Gastrocnemius medialis (tissue), 4 donors: ENCODE measurements at regions not wholly inside any gene's neighbourhood (a gene's known extent, or its start where the extent isn't known, plus 50 kb on each side); places are given as distances from the start of the nearest gene placed in this dataset.

Experiments
- ATAC-seq, 2 donors: fragments of 150-250 bp; one replicate each; pipeline ENCODE4 v1.9.1; 2016
- DNase-seq, 2 donors: peaks; one replicate each; pipeline ENCODE4 v3.0.0-alpha.2; 2019
- H3K27ac ChIP-seq, 4 donors: fragments of 200-600 bp; sonication (generic); 1 replicate in 1 of 4; 2 replicates in 3 of 4; pipeline ENCODE4 v1.5.1; 2016 to 2018; ENCODE audit warnings: mild to moderate bottlenecking in 2 of 4, moderate library complexity in 1 of 4
- H3K27me3 ChIP-seq, 3 donors: fragments of 200-600 bp; sonication (generic) in 2 of 3; 1 replicate in 1 of 3; 2 replicates in 2 of 3; pipeline versions ENCODE4 v1.5.1 to v1.6.0; 2016 to 2019; ENCODE audit warnings: mild to moderate bottlenecking in 1 of 3, moderate library complexity in 1 of 3
- H3K36me3 ChIP-seq, 2 donors: fragments of 200-600 bp; sonication (generic) in 1 of 2; one replicate each; pipeline ENCODE4 v1.5.1; 2017 to 2018
- H3K4me1 ChIP-seq, 2 donors: fragments of 200-600 bp; sonication (generic) in 1 of 2; one replicate each; pipeline ENCODE4 v1.5.1; 2016 to 2017; ENCODE audit warnings: mild to moderate bottlenecking in 2 of 2
- H3K4me3 ChIP-seq, 4 donors: fragments of 200-600 bp; sonication (generic) in 3 of 4; 1 replicate in 1 of 4; 2 replicates in 3 of 4; pipeline ENCODE4 v1.5.1; 2016 to 2019; ENCODE audit warnings: mild to moderate bottlenecking in 2 of 4
- H3K9me3 ChIP-seq, 3 donors: fragments of 200-600 bp; sonication (generic) in 2 of 3; 1 replicate in 1 of 3; 2 replicates in 2 of 3; pipeline ENCODE4 v1.5.1; 2016 to 2019
- POLR2A ChIP-seq, 2 donors: fragments of 450-650 bp; IDR thresholded peaks; one replicate each; pipeline ENCODE4 v1.6.1; 2017; ENCODE audit warnings: antibody characterized with exemption in 2 of 2, mild to moderate bottlenecking in 2 of 2, moderate library complexity in 2 of 2
- in situ Hi-C, 4 donors: fragments of 200-750 bp; cut with MboI; loops; one replicate each; pipeline versions ENCODE4 v1.15.0 to v1.8.0; 2017; ENCODE audit warnings: low sequenced_read_pairs in 4 of 4
- intact Hi-C: fragments of 100-400 bp; cut with DNase I; formaldehyde crosslinking; loops from one replicate; pipeline ENCODE4 v1.15.1; 2023; ENCODE audit warnings: low total_unique reads
- TF ChIP-seq, protein P1 (sequence below), 5 experiments: fragments of 450-650 bp in 3 of 5; fragments of 200-600 bp in 2 of 5; sonication (generic) in 2 of 5; IDR thresholded peaks in 4 of 5; conservative IDR thresholded peaks in 1 of 5; 1 replicate in 4 of 5; 2 replicates in 1 of 5; pipeline ENCODE4 v1.5.1; 2016 to 2019; ENCODE audit warnings: antibody characterized with exemption in 5 of 5, mild to moderate bottlenecking in 3 of 5, moderate library complexity in 3 of 5

DNA sequence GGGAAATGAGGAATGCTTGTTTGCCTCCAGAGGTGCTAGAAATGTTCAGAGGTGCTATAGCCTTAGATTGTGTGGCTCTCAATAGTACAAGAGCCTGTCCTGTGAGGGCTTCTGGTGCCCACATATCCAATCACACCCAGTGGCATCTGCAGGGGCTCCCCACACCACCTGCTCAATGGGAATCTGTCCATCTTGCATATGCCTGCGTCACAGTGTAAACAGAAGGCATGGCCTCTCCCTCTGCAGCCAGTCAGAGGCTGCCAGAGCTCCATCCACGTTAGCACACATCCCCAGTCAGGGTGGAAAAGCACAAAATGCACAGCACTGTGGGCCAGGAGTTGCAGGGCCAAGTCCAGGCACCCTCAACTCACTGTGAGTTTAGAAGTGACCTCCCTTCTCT is 113.6 kb upstream of the GRIK3 start:
- TF ChIP-seq POLR2A (IDR thresholded peaks at IDR 0.05) = no peak
- TF ChIP-seq, protein P1, sequence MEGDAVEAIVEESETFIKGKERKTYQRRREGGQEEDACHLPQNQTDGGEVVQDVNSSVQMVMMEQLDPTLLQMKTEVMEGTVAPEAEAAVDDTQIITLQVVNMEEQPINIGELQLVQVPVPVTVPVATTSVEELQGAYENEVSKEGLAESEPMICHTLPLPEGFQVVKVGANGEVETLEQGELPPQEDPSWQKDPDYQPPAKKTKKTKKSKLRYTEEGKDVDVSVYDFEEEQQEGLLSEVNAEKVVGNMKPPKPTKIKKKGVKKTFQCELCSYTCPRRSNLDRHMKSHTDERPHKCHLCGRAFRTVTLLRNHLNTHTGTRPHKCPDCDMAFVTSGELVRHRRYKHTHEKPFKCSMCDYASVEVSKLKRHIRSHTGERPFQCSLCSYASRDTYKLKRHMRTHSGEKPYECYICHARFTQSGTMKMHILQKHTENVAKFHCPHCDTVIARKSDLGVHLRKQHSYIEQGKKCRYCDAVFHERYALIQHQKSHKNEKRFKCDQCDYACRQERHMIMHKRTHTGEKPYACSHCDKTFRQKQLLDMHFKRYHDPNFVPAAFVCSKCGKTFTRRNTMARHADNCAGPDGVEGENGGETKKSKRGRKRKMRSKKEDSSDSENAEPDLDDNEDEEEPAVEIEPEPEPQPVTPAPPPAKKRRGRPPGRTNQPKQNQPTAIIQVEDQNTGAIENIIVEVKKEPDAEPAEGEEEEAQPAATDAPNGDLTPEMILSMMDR (IDR thresholded peaks at IDR 0.05 in 4 of 5, conservative IDR thresholded peaks at IDR 0.05 in 1 of 5) = no peak
- Histone ChIP-seq H3K27ac (peak overlapping the region; percentile 10 to 93 (median 64)), H3K4me3 (no peak overlapping the region), H3K36me3 (no peaks in the 10 kb centered on the region), H3K4me1 (peaks cover 0 to 57% of the 10 kb centered on the region in 2 donors), H3K9me3 (no peaks in the 10 kb centered on the region), H3K27me3 (no peaks in the 10 kb centered on the region)
- intact Hi-C loops = no loop called here
- DNase-seq (no peak), ATAC-seq (no peak)
- in situ Hi-C loops = no loop called here

DNA sequence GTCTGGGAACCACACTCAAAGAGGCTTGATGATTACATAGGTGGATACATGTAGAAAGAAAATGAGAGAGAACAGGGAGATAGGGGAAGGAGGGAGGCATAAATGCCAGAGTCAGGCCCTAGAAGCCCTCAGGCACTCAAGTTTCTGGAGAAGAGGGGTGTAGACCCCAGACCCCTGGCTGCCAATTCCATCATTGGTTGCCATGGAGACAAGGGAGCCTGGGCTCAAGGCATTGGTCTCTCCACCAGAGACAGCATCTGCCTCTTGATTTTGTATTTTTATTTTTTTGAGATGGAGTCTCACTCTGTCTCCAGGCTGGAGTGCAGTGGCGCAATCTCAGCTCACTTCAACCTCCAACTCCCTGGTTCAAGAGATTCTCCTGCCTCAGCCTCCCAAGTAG is 114.3 kb upstream of the GRIK3 start:
- Histone ChIP-seq H3K4me1 (peaks cover 0 to 65% of the 10 kb centered on the region in 2 donors), H3K27me3 (no peaks in the 10 kb centered on the region), H3K9me3 (no peaks in the 10 kb centered on the region), H3K36me3 (no peaks in the 10 kb centered on the region), H3K27ac (peak overlapping the region in 2 of 4 donors; percentile 66 to 93), H3K4me3 (no peak overlapping the region)
- intact Hi-C loops (no loop called here), in situ Hi-C loops (no loop called here)
- no peak for ATAC-seq
- TF ChIP-seq, protein P1 (IDR thresholded peaks at IDR 0.05 in 4 of 5, conservative IDR thresholded peaks at IDR 0.05 in 1 of 5) = no peak
- TF ChIP-seq POLR2A (IDR thresholded peaks at IDR 0.05) = no peak
- DNase-seq = no peak

DNA sequence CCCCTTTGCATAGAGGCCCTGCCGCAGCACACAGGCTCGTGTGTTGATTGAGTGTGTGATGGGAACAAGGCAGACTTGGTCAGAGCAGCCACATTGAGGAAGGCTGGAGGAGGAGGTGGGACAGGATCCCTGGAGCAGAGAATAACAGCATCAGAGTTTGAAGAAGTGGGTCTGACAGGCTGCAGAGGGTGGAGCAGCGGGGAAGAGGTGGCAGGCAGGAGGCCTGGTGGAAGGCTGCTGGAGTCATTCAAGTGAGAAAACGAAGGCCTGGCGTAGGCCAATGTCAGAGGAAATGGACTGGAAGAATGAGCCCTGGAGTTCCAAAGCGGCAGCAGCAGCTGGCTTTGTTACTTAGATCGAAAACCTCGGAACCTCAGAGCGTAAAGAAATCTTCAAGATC is 115.0 kb upstream of the GRIK3 start:
- Histone ChIP-seq H3K4me1 (peaks cover 0 to 71% of the 10 kb centered on the region in 2 donors), H3K4me3 (no peak overlapping the region), H3K36me3 (no peaks in the 10 kb centered on the region), H3K27me3 (no peaks in the 10 kb centered on the region), H3K27ac (peak overlapping the region in 2 of 4 donors; percentile 66 to 93), H3K9me3 (no peaks in the 10 kb centered on the region)
- DNase-seq (no peak), ATAC-seq (no peak)
- intact Hi-C loops (no loop called here), in situ Hi-C loops (no loop called here)
- TF ChIP-seq, protein P1 (IDR thresholded peaks at IDR 0.05 in 4 of 5, conservative IDR thresholded peaks at IDR 0.05 in 1 of 5) = no peak
- no peak for TF ChIP-seq POLR2A (IDR thresholded peaks at IDR 0.05)

DNA sequence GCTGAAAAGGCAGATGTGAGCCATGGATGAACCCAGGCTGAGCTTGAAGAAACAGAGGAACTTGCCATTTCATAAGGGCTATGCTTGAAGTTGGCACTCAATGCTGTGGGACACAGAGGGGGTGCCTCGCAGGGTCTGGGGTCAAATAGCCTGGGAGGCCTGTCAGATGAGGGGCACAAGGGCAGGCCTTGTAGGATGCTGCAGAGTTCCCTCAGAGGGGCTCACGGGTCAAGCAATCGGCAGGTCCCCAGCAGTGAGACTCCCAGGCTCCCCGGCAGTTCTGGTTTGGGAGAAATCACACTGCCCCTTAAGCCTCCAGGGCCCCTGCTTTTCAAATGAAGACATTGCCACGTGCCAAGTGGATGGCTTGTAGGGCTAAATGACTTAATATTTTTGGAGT is 116.7 kb upstream of the GRIK3 start:
- in situ Hi-C loops (no loop called here), intact Hi-C loops (no loop called here)
- peaks cover 0 to 3% (median 0%) of the 10 kb centered on the region in 3 donors for H3K27me3 ChIP-seq
- no peak for TF ChIP-seq POLR2A (IDR thresholded peaks at IDR 0.05)
- TF ChIP-seq, protein P1 (IDR thresholded peaks at IDR 0.05 in 4 of 5, conservative IDR thresholded peaks at IDR 0.05 in 1 of 5) = no peak
- H3K36me3 ChIP-seq = no peaks in the 10 kb centered on the region
- DNase-seq (no peak), ATAC-seq (no peak)
- peak overlapping the region in 3 of 4 donors; percentile 17 to 58 (median 47) for H3K4me3 ChIP-seq
- no peaks in the 10 kb centered on the region for H3K9me3 ChIP-seq
- peaks cover 0 to 65% of the 10 kb centered on the region in 2 donors for H3K4me1 ChIP-seq
- H3K27ac ChIP-seq = peak overlapping the region; percentile 66 to 93 (median 84)

DNA sequence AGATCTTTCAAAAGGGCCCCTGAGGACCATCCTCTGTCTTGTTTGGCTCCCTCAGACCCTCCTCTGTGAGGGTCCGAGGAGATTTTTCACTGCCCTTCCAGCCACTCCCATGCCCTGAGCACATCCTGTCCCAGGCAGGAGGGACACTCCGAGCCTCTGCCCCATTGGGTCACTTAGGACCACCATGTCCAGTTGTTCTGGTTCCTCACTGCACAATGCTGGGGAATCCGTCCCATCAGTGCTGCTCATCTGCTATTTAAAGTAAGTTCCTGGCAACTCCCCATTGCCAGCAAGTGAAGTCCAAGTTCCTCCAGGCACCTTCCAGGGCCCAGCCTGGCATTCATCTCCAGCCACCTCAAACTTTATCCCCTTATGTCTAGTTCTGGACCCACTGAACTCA is 117.5 kb upstream of the GRIK3 start:
- intact Hi-C loops = loop anchor here (2.0 kb wide), 1 partner anchor 43 kb away; no protein-coding TSS in a partner anchor
- Histone ChIP-seq H3K4me1 (peaks cover 0 to 65% of the 10 kb centered on the region in 2 donors), H3K4me3 (peak overlapping the region; percentile 17 to 58 (median 32)), H3K36me3 (no peaks in the 10 kb centered on the region), H3K27me3 (peaks cover 0 to 3% (median 0%) of the 10 kb centered on the region in 3 donors), H3K27ac (peak overlapping the region; percentile 66 to 93 (median 84)), H3K9me3 (no peaks in the 10 kb centered on the region)
- ATAC-seq (peak; percentile 66 to 74), DNase-seq (peak; percentile 62 to 83)
- in situ Hi-C loops = no loop called here
- TF ChIP-seq, protein P1 (IDR thresholded peaks at IDR 0.05 in 4 of 5, conservative IDR thresholded peaks at IDR 0.05 in 1 of 5) = no peak
- TF ChIP-seq POLR2A (IDR thresholded peaks at IDR 0.05) = peak in 1 of 2 donors; percentile 45
